Keratinocyte (primary cell): ENCODE measurements at regions not wholly inside any gene's neighbourhood (a gene's known extent, or its start where the extent isn't known, plus 50 kb on each side); places are given as distances from the start of the nearest gene placed in this dataset.
A peak's percentile ranks its signal among the peaks of the same experiment; 100 is the strongest.

Source experiments
- EZH2 ChIP-seq: IDR thresholded peaks from one replicate; pipeline ENCODE4 v1.6.1; 2012; ENCODE audit warnings: inconsistent platforms, mild to moderate bottlenecking, low read length, moderate library complexity
- TF ChIP-seq, protein P1 (sequence below), 3 experiments: IDR thresholded peaks in 1 of 3; conservative IDR thresholded peaks in 1 of 3; optimal IDR thresholded peaks in 1 of 3; 2 replicates in 2 of 3; 3 replicates in 1 of 3; pipeline versions ENCODE3 to v1.5.1; 2011; ENCODE audit warnings: low read length in 3 of 3, mild to moderate bottlenecking in 3 of 3, moderate library complexity in 2 of 3, control low read depth in 1 of 3, inconsistent platforms in 1 of 3; ENCODE audit not compliant: insufficient read depth in 2 of 3; ENCODE audit errors: extremely low read depth in 1 of 3

DNA sequence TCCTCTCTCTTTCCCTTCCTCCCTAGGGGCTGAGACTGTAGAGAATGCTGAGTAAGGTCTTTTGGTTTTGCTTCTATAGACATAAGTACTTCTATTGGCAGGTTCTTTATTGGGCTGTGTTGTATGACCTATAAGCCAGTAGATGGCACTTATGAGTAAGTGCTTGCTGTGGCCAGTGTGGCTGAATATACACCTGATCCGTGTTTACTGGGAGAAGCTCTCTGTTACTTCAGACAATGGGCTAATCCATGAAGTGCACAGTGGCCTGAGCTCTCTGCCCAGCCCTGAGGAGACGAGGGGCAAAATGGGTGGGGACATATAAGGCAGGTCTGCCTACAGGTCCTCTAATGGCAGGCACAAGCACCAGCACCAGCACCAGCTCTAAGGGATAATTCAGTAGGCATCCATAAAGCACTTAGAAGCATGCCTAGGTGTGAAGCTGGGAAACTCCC lies 610.3 kb downstream of the RNF144B start:
- TF ChIP-seq, protein P1, sequence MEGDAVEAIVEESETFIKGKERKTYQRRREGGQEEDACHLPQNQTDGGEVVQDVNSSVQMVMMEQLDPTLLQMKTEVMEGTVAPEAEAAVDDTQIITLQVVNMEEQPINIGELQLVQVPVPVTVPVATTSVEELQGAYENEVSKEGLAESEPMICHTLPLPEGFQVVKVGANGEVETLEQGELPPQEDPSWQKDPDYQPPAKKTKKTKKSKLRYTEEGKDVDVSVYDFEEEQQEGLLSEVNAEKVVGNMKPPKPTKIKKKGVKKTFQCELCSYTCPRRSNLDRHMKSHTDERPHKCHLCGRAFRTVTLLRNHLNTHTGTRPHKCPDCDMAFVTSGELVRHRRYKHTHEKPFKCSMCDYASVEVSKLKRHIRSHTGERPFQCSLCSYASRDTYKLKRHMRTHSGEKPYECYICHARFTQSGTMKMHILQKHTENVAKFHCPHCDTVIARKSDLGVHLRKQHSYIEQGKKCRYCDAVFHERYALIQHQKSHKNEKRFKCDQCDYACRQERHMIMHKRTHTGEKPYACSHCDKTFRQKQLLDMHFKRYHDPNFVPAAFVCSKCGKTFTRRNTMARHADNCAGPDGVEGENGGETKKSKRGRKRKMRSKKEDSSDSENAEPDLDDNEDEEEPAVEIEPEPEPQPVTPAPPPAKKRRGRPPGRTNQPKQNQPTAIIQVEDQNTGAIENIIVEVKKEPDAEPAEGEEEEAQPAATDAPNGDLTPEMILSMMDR (optimal IDR thresholded peaks at IDR 0.05 in 1 of 3, IDR thresholded peaks at IDR 0.05 in 1 of 3, conservative IDR thresholded peaks at IDR 0.05 in 1 of 3; ENCODE audit: extremely low read depth in 1 of 3, insufficient read depth in 2 of 3, low read length in 3 of 3) = peak; percentile 52 to 79 (median 59)
- TF ChIP-seq EZH2 = no peak
